ENCODE measurements at regions not wholly inside any gene's neighbourhood (a gene's known extent, or its start where the extent isn't known, plus 50 kb on each side); places are given as distances from the start of the nearest gene placed in this dataset.

- no peaks in the 10 kb centered on the region for H3F3A ChIP-seq (replicated peaks; ENCODE audit: low read depth)
- no peaks in the 10 kb centered on the region for H3K9me2 ChIP-seq (ENCODE audit: insufficient read depth)
- no peak overlapping the region for H3K4me3 ChIP-seq
- no peak overlapping the region for H3K4me2 ChIP-seq
- no peaks in the 10 kb centered on the region for H3K27me3 ChIP-seq (ENCODE audit: insufficient read depth)
- H3K36me3 ChIP-seq (ENCODE audit: insufficient read depth) = no peaks in the 10 kb centered on the region
- no peaks in the 10 kb centered on the region for H3K36me3 Mint-ChIP-seq (ENCODE audit: low read depth)
- TF ChIP-seq EZH2 (IDR thresholded peaks at IDR 0.05; ENCODE audit: low read depth, unreplicated experiment) (no peak), POLR2AphosphoS5 (IDR thresholded peaks at IDR 0.05; ENCODE audit: low read depth) (no peak), ZNF114 (CRISPR knock-in tag; IDR thresholded peaks at IDR 0.05) (no peak), JUNB (IDR thresholded peaks at IDR 0.05; ENCODE audit: unreplicated experiment) (no peak), EZH2phosphoT487 (IDR thresholded peaks at IDR 0.05; ENCODE audit: unreplicated experiment) (no peak), STAT1 (IDR thresholded peaks at IDR 0.05; ENCODE audit: unreplicated experiment) (no peak), CTCF (conservative IDR thresholded peaks at IDR 0.05; ENCODE audit: low read depth in 2 of 2) (peak; percentile 80 to 94), ZNF331 (CRISPR knock-in tag; IDR thresholded peaks at IDR 0.05; ENCODE audit: low read depth) (no peak)
- H3K27ac Mint-ChIP-seq = no peak overlapping the region
- ATAC-seq = peak; percentile 93
- no peaks in the 10 kb centered on the region for H3K4me1 ChIP-seq (ENCODE audit: insufficient read depth)
- no peak overlapping the region for H3K27ac ChIP-seq (ENCODE audit: low read depth)
- no peaks in the 10 kb centered on the region for H3K79me2 ChIP-seq (replicated peaks; ENCODE audit: insufficient read depth)
- no peak overlapping the region for H2AFZ ChIP-seq
- H3K4me3 Mint-ChIP-seq = no peak overlapping the region
- H4K20me1 ChIP-seq (replicated peaks; ENCODE audit: insufficient read depth) = no peaks in the 10 kb centered on the region
- H3K27me3 Mint-ChIP-seq (ENCODE audit: insufficient read depth, low read depth, poor library complexity) = peaks cover 4% of the 10 kb centered on the region
- DNase-seq (ENCODE audit: low spot score) = peak; percentile 69
- no peaks in the 10 kb centered on the region for H3K9me3 Mint-ChIP-seq
- H3K4me1 Mint-ChIP-seq = no peaks in the 10 kb centered on the region; the same call in 2 of the 3 replicates
Measured at GRCh38 chr18:40413160-40413559, 1541.9 kb upstream of the PIK3C3 start.

GRCh38 chr18:40412410-40412809 lies 1542.6 kb upstream of the PIK3C3 start:
- peaks cover 7% of the 10 kb centered on the region for H3K4me1 ChIP-seq (ENCODE audit: insufficient read depth)
- no peak overlapping the region for H3K27ac ChIP-seq (ENCODE audit: low read depth)
- DNase-seq (ENCODE audit: low spot score) (no peak), ATAC-seq (no peak)
- H3K4me3 ChIP-seq = no peak overlapping the region
- H3K27me3 Mint-ChIP-seq (ENCODE audit: insufficient read depth, low read depth, poor library complexity) = peaks cover 6% of the 10 kb centered on the region
- H3K4me1 Mint-ChIP-seq = peaks cover 6% of the 10 kb centered on the region
- no peaks in the 10 kb centered on the region for H3K9me2 ChIP-seq (ENCODE audit: insufficient read depth)
- no peak overlapping the region for H3K4me2 ChIP-seq
- H3K27ac Mint-ChIP-seq = no peak overlapping the region
- H3K9me3 Mint-ChIP-seq = no peaks in the 10 kb centered on the region
- H3F3A ChIP-seq (replicated peaks; ENCODE audit: low read depth) = no peaks in the 10 kb centered on the region
- no peak overlapping the region for H2AFZ ChIP-seq
- no peaks in the 10 kb centered on the region for H3K36me3 Mint-ChIP-seq (ENCODE audit: low read depth)
- H3K27me3 ChIP-seq (ENCODE audit: insufficient read depth) = no peaks in the 10 kb centered on the region
- H4K20me1 ChIP-seq (replicated peaks; ENCODE audit: insufficient read depth) = no peaks in the 10 kb centered on the region
- H3K79me2 ChIP-seq (replicated peaks; ENCODE audit: insufficient read depth) = no peaks in the 10 kb centered on the region
- no peak for TF ChIP-seq EZH2 (IDR thresholded peaks at IDR 0.05; ENCODE audit: low read depth, unreplicated experiment)
- peak; percentile 50 for TF ChIP-seq REST (IDR thresholded peaks at IDR 0.05; ENCODE audit: unreplicated experiment)
- H3K4me3 Mint-ChIP-seq = no peak overlapping the region
- H3K36me3 ChIP-seq (ENCODE audit: insufficient read depth) = no peaks in the 10 kb centered on the region

Measured in GM23338 (cell line).